ENCODE measurements at regions not wholly inside any gene's neighbourhood (a gene's known extent, or its start where the extent isn't known, plus 50 kb on each side); places are given as distances from the start of the nearest gene placed in this dataset.

DNA sequence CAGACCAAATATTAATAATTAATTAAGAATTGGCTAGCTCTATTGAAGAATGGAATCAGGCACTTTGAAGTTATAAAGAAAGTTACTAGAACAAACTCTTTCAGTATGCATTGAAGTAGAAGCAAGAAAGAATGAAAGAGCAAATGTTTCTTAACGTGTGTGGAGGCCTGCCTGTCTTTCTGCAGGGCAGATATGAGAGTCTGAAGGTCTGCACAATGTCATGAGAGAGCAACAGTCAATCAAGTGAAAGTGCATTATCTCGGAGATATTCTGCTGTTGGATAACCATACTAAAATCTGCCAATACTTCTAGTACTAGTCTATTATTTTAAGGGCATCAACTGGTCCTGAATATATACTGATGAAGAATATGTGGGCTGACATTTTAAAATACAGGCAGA, 1270.8 kb downstream of the ZPLD1 start:
- CTCF ChIA-PET (ENCODE audit: partially characterized antibody): no interaction called here
- DNase-seq (ENCODE audit: low read depth in 1 of 2, low spot score in 2 of 2) (no peak), FAIRE-seq (no peak)
- Histone ChIP-seq H2BK15ac (ENCODE audit: low read length) (no peak overlapping the region), H4K20me1 (replicated peaks in 1 of 2; ENCODE audit: control insufficient read depth in 1 of 2, insufficient read depth in 2 of 2, low read length in 2 of 2) (no peaks in the 10 kb centered on the region), H2BK12ac (ENCODE audit: low read depth, low read length) (no peak overlapping the region), H2AK5ac (ENCODE audit: low read depth, low read length) (no peak overlapping the region), H3K56ac (replicated peaks; ENCODE audit: insufficient read length, low read depth, low read length) (no peak overlapping the region), H4K91ac (replicated peaks; ENCODE audit: insufficient read length, low read length) (no peak overlapping the region), H3K27ac (ENCODE audit: low read depth, low read length) (no peak overlapping the region), H3K4ac (replicated peaks; ENCODE audit: insufficient read length, low read depth, low read length) (no peak overlapping the region), H2AFZ (ENCODE audit: low read length) (no peak overlapping the region), H4K5ac (ENCODE audit: insufficient read length, low read depth, low read length) (no peak overlapping the region), H3K4me3 (ENCODE audit: extremely low read depth in 1 of 4, insufficient read depth in 2 of 4, low read depth in 3 of 4, low read length in 4 of 4) (no peak overlapping the region), H3K23ac (ENCODE audit: insufficient read length) (no peak overlapping the region), H3K4me2 (ENCODE audit: insufficient read depth in 1 of 2, low read depth in 2 of 2, low read length in 2 of 2) (no peak overlapping the region), H3K79me2 (ENCODE audit: control insufficient read depth in 1 of 2, insufficient read depth in 2 of 2, low read length in 2 of 2) (no peaks in the 10 kb centered on the region), H3K79me1 (ENCODE audit: low read depth, low read length) (no peaks in the 10 kb centered on the region), H3K27me3 (replicated peaks in 1 of 4; ENCODE audit: control insufficient read depth in 3 of 4, extremely low read depth in 1 of 4, insufficient read depth in 3 of 4, low read length in 3 of 4) (no peaks in the 10 kb centered on the region), H3K9ac (replicated peaks in 1 of 4; ENCODE audit: extremely low read depth in 1 of 4, low read depth in 3 of 4, low read length in 3 of 4) (no peak overlapping the region), H3K18ac (ENCODE audit: extremely low read depth, low read length) (no peak overlapping the region), H3K9me3 (ENCODE audit: insufficient read depth in 2 of 2, low read depth in 1 of 2, low read length in 1 of 2) (no peaks in the 10 kb centered on the region), H2BK20ac (ENCODE audit: low read length) (no peak overlapping the region), H3K4me1 (replicated peaks in 1 of 4; ENCODE audit: control insufficient read depth in 3 of 4, insufficient read depth in 4 of 4, low read length in 3 of 4) (no peaks in the 10 kb centered on the region), H2BK120ac (replicated peaks; ENCODE audit: low read depth, low read length) (no peak overlapping the region), H3K14ac (ENCODE audit: insufficient read length) (no peak overlapping the region), H4K8ac (ENCODE audit: extremely low read depth, insufficient read depth, low read length) (no peak overlapping the region), H3K23me2 (ENCODE audit: low read depth, low read length) (no peaks in the 10 kb centered on the region), H2BK5ac (ENCODE audit: low read depth, low read length) (no peak overlapping the region), H3K36me3 (ENCODE audit: control insufficient read depth in 2 of 4, insufficient read depth in 4 of 4, low read length in 3 of 4) (no peaks in the 10 kb centered on the region)
- TF ChIP-seq PHF8 (conservative IDR thresholded peaks at IDR 0.05; ENCODE audit: low read depth, low read length): no peak
- no peak for TF ChIP-seq RNF2 (IDR thresholded peaks at IDR 0.05; ENCODE audit: borderline replicate concordance, low read depth, low read length, missing control alignments, poor library complexity, severe bottlenecking)
- TF ChIP-seq KDM4A (IDR thresholded peaks at IDR 0.05; ENCODE audit: low read depth, low read length, severe bottlenecking): no peak
- TF ChIP-seq SIX5 (IDR thresholded peaks at IDR 0.05; ENCODE audit: low read depth, low read length): no peak
- TF ChIP-seq, protein P1, sequence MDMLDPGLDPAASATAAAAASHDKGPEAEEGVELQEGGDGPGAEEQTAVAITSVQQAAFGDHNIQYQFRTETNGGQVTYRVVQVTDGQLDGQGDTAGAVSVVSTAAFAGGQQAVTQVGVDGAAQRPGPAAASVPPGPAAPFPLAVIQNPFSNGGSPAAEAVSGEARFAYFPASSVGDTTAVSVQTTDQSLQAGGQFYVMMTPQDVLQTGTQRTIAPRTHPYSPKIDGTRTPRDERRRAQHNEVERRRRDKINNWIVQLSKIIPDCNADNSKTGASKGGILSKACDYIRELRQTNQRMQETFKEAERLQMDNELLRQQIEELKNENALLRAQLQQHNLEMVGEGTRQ (IDR thresholded peaks at IDR 0.05; ENCODE audit: low read length): no peak
- no peak for TF ChIP-seq HDAC2 (IDR thresholded peaks at IDR 0.05; ENCODE audit: borderline replicate concordance in 1 of 2, low read depth in 2 of 2, low read length in 2 of 2)
- no peak for TF ChIP-seq EGR1 (IDR thresholded peaks at IDR 0.05; ENCODE audit: borderline replicate concordance, low read depth, low read length)
- TF ChIP-seq GABPA (IDR thresholded peaks at IDR 0.05; ENCODE audit: borderline replicate concordance, insufficient read depth, low read length): no peak
- WGBS, 2 experiments (ENCODE audit: extremely low coverage in 1 of 2, insufficient coverage in 1 of 2, insufficient read length in 1 of 2, insufficient replicate concordance in 2 of 2, low coverage in 1 of 2, low lambda C conversion rate in 2 of 2, missing lambda C conversion rate in 1 of 2): 81% methylated on average over 2 of the region's 2 CpGs; no CpG with 5 or more reads in 1 of the 2 experiments
- POLR2A ChIA-PET (ENCODE audit: partially characterized antibody): no interaction called here
